SK-N-SH treated with all-trans-retinoic acid at 6 μM for 48 hours (cell line): ENCODE measurements at regions not wholly inside any gene's neighbourhood (a gene's known extent, or its start where the extent isn't known, plus 50 kb on each side); places are given as distances from the start of the nearest gene placed in this dataset.

ENCODE experiments used
- ATAC-seq: fragments of 200-7000 bp; cut with Tn5 transposase; 3 replicates; pipeline ENCODE4 v1.9.1; 2020; ENCODE audit warnings: mild to moderate bottlenecking, moderate library complexity
- ARNTL ChIP-seq: fragments of 450-650 bp; formaldehyde crosslinking; IDR thresholded peaks from 2 replicates; pipeline ENCODE4 v1.5.0; 2020; ENCODE audit warnings: low read depth, mild to moderate bottlenecking, moderate library complexity, borderline replicate concordance
- BACH2 ChIP-seq: fragments of 250-450 bp; sonication (Bioruptor Pico); IDR thresholded peaks from 2 replicates; pipeline ENCODE4 v1.9.0; 2021; ENCODE audit warnings: mild to moderate bottlenecking, borderline replicate concordance
- CREB5 ChIP-seq: fragments of 250-450 bp; sonication (Bioruptor Pico); IDR thresholded peaks from 2 replicates; pipeline ENCODE4 v1.5.1; 2020; ENCODE audit warnings: low read depth, mild to moderate bottlenecking, moderate library complexity
- CSDC2 ChIP-seq: fragments of 250-450 bp; sonication (Bioruptor Pico); IDR thresholded peaks from 2 replicates; pipeline ENCODE4 v1.5.0; 2020; ENCODE audit warnings: mild to moderate bottlenecking, moderate library complexity
- ESRRG ChIP-seq: fragments of 250-450 bp; sonication (Bioruptor Pico); IDR thresholded peaks from 2 replicates; pipeline ENCODE4 v1.6.1; 2021; ENCODE audit warnings: mild to moderate bottlenecking
- ISL1 ChIP-seq: fragments of 250-450 bp; sonication (Bioruptor Pico); IDR thresholded peaks from 2 replicates; pipeline ENCODE4 v2.1.2; 2022; ENCODE audit warnings: mild to moderate bottlenecking, moderate library complexity
- OSR1 ChIP-seq: fragments of 250-450 bp; sonication (Bioruptor Pico); IDR thresholded peaks from 2 replicates; pipeline ENCODE4 v1.8.0; 2022; ENCODE audit warnings: moderate library complexity, mild to moderate bottlenecking, inconsistent platforms
- PATZ1 ChIP-seq: fragments of 250-450 bp; sonication (Bioruptor Pico); IDR thresholded peaks from 2 replicates; pipeline ENCODE4 v1.8.0; 2020; ENCODE audit warnings: mild to moderate bottlenecking, moderate library complexity, borderline replicate concordance
- POU6F1 ChIP-seq: fragments of 250-450 bp; sonication (Bioruptor Pico); IDR thresholded peaks from 2 replicates; pipeline ENCODE4 v1.8.0; 2021; ENCODE audit warnings: low read depth, mild to moderate bottlenecking, moderate library complexity, borderline replicate concordance
- PPARA ChIP-seq: fragments of 250-450 bp; sonication (Bioruptor Pico); IDR thresholded peaks from 2 replicates; pipeline ENCODE4 v1.5.0; 2020; ENCODE audit warnings: mild to moderate bottlenecking, borderline replicate concordance
- RARB ChIP-seq: fragments of 250-450 bp; sonication (Bioruptor Pico); IDR thresholded peaks from 2 replicates; pipeline ENCODE4 v1.8.0; 2021; ENCODE audit warnings: mild to moderate bottlenecking, moderate library complexity
- SNAI2 ChIP-seq: fragments of 250-450 bp; sonication (Bioruptor Pico); IDR thresholded peaks from 2 replicates; pipeline ENCODE4 v1.5.0; 2020; ENCODE audit warnings: mild to moderate bottlenecking, moderate library complexity
- TCF4 ChIP-seq: fragments of 250-450 bp; sonication (Bioruptor Pico); IDR thresholded peaks from 2 replicates; pipeline ENCODE4 v1.8.0; 2021; ENCODE audit warnings: mild to moderate bottlenecking, moderate library complexity, borderline replicate concordance
- TOX ChIP-seq: fragments of 250-450 bp; sonication (Bioruptor Pico); IDR thresholded peaks from 2 replicates; pipeline ENCODE4 v1.8.0; 2021; ENCODE audit warnings: mild to moderate bottlenecking, moderate library complexity, borderline replicate concordance
- TSHZ2 ChIP-seq: fragments of 250-450 bp; sonication (Bioruptor Pico); IDR thresholded peaks from 2 replicates; pipeline ENCODE4 v1.5.0; 2020; ENCODE audit warnings: mild to moderate bottlenecking, moderate library complexity
- ZC3H10 ChIP-seq: fragments of 250-450 bp; sonication (Bioruptor Pico); IDR thresholded peaks from 2 replicates; pipeline ENCODE4 v1.5.1; 2021; ENCODE audit warnings: mild to moderate bottlenecking, moderate library complexity
- ZFP3 ChIP-seq: fragments of 250-450 bp; sonication (Bioruptor Pico); IDR thresholded peaks from 2 replicates; pipeline ENCODE4 v1.5.0; 2020; ENCODE audit warnings: mild to moderate bottlenecking, moderate library complexity
- ZFP30 ChIP-seq: fragments of 450-650 bp; formaldehyde crosslinking; IDR thresholded peaks from 2 replicates; pipeline ENCODE4 v1.5.0; 2022; ENCODE audit warnings: mild to moderate bottlenecking, moderate library complexity
- ZNF565 ChIP-seq: fragments of 450-650 bp; formaldehyde crosslinking; conservative IDR thresholded peaks from 2 replicates; pipeline ENCODE4 v1.5.0; 2020; ENCODE audit warnings: low read depth, mild to moderate bottlenecking, moderate library complexity
- ZNF70 ChIP-seq: fragments of 450-650 bp; formaldehyde crosslinking; IDR thresholded peaks from 2 replicates; pipeline ENCODE4 v1.5.0; 2020; ENCODE audit warnings: mild to moderate bottlenecking, moderate library complexity
- ZNF8 ChIP-seq: fragments of 450-650 bp; formaldehyde crosslinking; IDR thresholded peaks from 2 replicates; pipeline ENCODE4 v1.5.0; 2020; ENCODE audit warnings: mild to moderate bottlenecking, moderate library complexity

GRCh38 chr7:142327628-142328405 is 70.0 kb upstream of the PRSS58 start (continued):
- no peak for TF ChIP-seq ZFP30 (CRISPR knock-in tag)
- no peak for TF ChIP-seq CSDC2
- no peak for TF ChIP-seq SNAI2 (CRISPR knock-in tag)
- no peak for TF ChIP-seq TCF4 (CRISPR knock-in tag)
- TF ChIP-seq, all 23 proteins: peak for 0

- peak; percentile 70 for ATAC-seq
- TF ChIP-seq SNAI2 (CRISPR knock-in tag) (no peak), POU6F1 (CRISPR knock-in tag) (no peak), ISL1 (no peak), TSHZ2 (CRISPR knock-in tag) (no peak), ZFP30 (CRISPR knock-in tag) (no peak), ZNF565 (CRISPR knock-in tag) (no peak), ZFP3 (CRISPR knock-in tag) (no peak), CSDC2 (no peak), CREB5 (CRISPR knock-in tag) (no peak), ZC3H10 (no peak), PATZ1 (CRISPR knock-in tag) (no peak), PPARA (CRISPR knock-in tag) (no peak), RARB (CRISPR knock-in tag) (no peak), ARNTL (CRISPR knock-in tag) (no peak), TOX (no peak), TCF4 (CRISPR knock-in tag) (no peak), ESRRG (CRISPR knock-in tag) (no peak), ZNF8 (CRISPR knock-in tag) (no peak), ZNF70 (CRISPR knock-in tag) (no peak)
These were observed 65.8 kb upstream of the PRSS58 start for GRCh38 chr7:142323706-142324105.

GRCh38 chr7:142321391-142321790 is 63.5 kb upstream of the PRSS58 start:
- no peak for TF ChIP-seq BACH2 (CRISPR knock-in tag)
- TF ChIP-seq SNAI2 (CRISPR knock-in tag) = no peak
- TF ChIP-seq ZNF8 (CRISPR knock-in tag) = no peak
- no peak for TF ChIP-seq ZFP30 (CRISPR knock-in tag)
- TF ChIP-seq ZNF70 (CRISPR knock-in tag) = no peak
- TF ChIP-seq ZC3H10 = no peak
- TF ChIP-seq OSR1 (CRISPR knock-in tag) = no peak
- no peak for TF ChIP-seq PPARA (CRISPR knock-in tag)
- no peak for TF ChIP-seq TOX
- TF ChIP-seq ISL1 = no peak
- ATAC-seq = no peak

- TF ChIP-seq RARB (CRISPR knock-in tag) = no peak
- TF ChIP-seq ZFP30 (CRISPR knock-in tag) = no peak
- TF ChIP-seq POU6F1 (CRISPR knock-in tag) = no peak
- TF ChIP-seq ZNF8 (CRISPR knock-in tag) = no peak
- no peak for TF ChIP-seq ISL1
- TF ChIP-seq, all 23 proteins: peak for 0
- ATAC-seq = no peak
These were observed 63.0 kb upstream of the PRSS58 start for GRCh38 chr7:142320883-142321282.
